ENCODE measurements at regions not wholly inside any gene's neighbourhood (a gene's known extent, or its start where the extent isn't known, plus 50 kb on each side); places are given as distances from the start of the nearest gene placed in this dataset.

GRCh38 chr2:234823196-234823876 lies 128.5 kb upstream of the SH3BP4 start:
- POLR2A ChIA-PET: no interaction called here
- TF ChIP-seq, protein P1, sequence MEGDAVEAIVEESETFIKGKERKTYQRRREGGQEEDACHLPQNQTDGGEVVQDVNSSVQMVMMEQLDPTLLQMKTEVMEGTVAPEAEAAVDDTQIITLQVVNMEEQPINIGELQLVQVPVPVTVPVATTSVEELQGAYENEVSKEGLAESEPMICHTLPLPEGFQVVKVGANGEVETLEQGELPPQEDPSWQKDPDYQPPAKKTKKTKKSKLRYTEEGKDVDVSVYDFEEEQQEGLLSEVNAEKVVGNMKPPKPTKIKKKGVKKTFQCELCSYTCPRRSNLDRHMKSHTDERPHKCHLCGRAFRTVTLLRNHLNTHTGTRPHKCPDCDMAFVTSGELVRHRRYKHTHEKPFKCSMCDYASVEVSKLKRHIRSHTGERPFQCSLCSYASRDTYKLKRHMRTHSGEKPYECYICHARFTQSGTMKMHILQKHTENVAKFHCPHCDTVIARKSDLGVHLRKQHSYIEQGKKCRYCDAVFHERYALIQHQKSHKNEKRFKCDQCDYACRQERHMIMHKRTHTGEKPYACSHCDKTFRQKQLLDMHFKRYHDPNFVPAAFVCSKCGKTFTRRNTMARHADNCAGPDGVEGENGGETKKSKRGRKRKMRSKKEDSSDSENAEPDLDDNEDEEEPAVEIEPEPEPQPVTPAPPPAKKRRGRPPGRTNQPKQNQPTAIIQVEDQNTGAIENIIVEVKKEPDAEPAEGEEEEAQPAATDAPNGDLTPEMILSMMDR (IDR thresholded peaks at IDR 0.05; ENCODE audit: control extremely low read depth, extremely low read depth, low read depth, missing control alignments): no peak

GRCh38 chr2:234821946-234822475 lies 129.8 kb upstream of the SH3BP4 start:
- CTCF ChIA-PET: no interaction called here
- TF ChIP-seq, protein P1 (IDR thresholded peaks at IDR 0.05; ENCODE audit: control extremely low read depth, extremely low read depth, low read depth, missing control alignments): no peak
- no peak for DNase-seq (ENCODE audit: extremely low spot score)
- POLR2A ChIA-PET: no interaction called here

More at GRCh38 chr2:234823196-234823876, 128.5 kb upstream of the SH3BP4 start:
- DNase-seq (ENCODE audit: extremely low spot score): no peak
- CTCF ChIA-PET: no interaction called here

DNA sequence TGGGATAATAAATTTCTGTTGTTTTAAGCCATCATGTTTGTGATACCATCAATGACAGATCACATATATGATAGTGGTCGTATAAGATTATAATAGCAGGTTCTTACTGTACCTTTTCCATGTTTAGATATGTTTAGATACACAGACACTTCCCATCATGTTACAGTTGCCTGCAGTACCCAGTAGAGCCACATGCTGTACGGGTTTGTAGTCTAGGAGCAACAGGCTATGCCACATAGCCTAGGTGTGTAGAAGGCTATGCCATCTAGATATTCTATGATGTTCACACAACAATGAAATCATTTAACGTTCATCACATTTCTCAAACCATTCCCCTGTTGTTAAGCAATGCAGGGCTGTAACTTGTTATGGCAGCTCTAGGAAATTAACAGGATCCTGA lies 132.9 kb upstream of the SH3BP4 start:
- TF ChIP-seq, protein P1 (IDR thresholded peaks at IDR 0.05; ENCODE audit: control extremely low read depth, extremely low read depth, low read depth, missing control alignments): no peak
- ChIA-PET POLR2A (no interaction called here), CTCF (no interaction called here)
- no peak for DNase-seq (ENCODE audit: extremely low spot score)

GRCh38 chr2:234816491-234816890 lies 135.3 kb upstream of the SH3BP4 start:
- no peak for DNase-seq (ENCODE audit: extremely low spot score)
- TF ChIP-seq, protein P1 (IDR thresholded peaks at IDR 0.05; ENCODE audit: control extremely low read depth, extremely low read depth, low read depth, missing control alignments): no peak
- CTCF ChIA-PET: no interaction called here
- POLR2A ChIA-PET: no interaction called here

- CTCF ChIA-PET: no interaction called here
- TF ChIP-seq, protein P1 (IDR thresholded peaks at IDR 0.05; ENCODE audit: control extremely low read depth, extremely low read depth, low read depth, missing control alignments): no peak
- POLR2A ChIA-PET: no interaction called here
- DNase-seq (ENCODE audit: extremely low spot score): no peak
Observed at GRCh38 chr2:234816056-234816455, 135.8 kb upstream of the SH3BP4 start.

GRCh38 chr2:234814374-234814773 lies 137.4 kb upstream of the SH3BP4 start:
- ChIA-PET POLR2A (no interaction called here), CTCF (no interaction called here)
- DNase-seq (ENCODE audit: extremely low spot score): no peak
- TF ChIP-seq, protein P1 (IDR thresholded peaks at IDR 0.05; ENCODE audit: control extremely low read depth, extremely low read depth, low read depth, missing control alignments): no peak

Data from GM10248 (cell line).